ENCODE measurements at regions not wholly inside any gene's neighbourhood (a gene's known extent, or its start where the extent isn't known, plus 50 kb on each side); places are given as distances from the start of the nearest gene placed in this dataset.
A peak's percentile ranks its signal among the peaks of the same experiment; 100 is the strongest.
"Not testable (repeated sequence)": the region's sequence is repeated elsewhere in the genome, so short reads cannot be mapped to it uniquely, and the experiment has no call there.

- DNase-seq, result peak; percentile 36
Measured at GRCh38 chr6:134550604-134551003, 232.7 kb upstream of the SGK1 start.

GRCh38 chr6:134549854-134550253, 231.9 kb upstream of the SGK1 start:
- DNase-seq, result no peak

- no peak for DNase-seq
Measured at GRCh38 chr6:134546962-134547645, 229.2 kb upstream of the SGK1 start.

GRCh38 chr6:134544737-134545136, 226.8 kb upstream of the SGK1 start:
- no peak for DNase-seq

GRCh38 chr6:134543128-134543527, 225.2 kb upstream of the SGK1 start:
- no peak for DNase-seq

- no peak for DNase-seq
Measured at GRCh38 chr6:134541001-134541400, 223.1 kb upstream of the SGK1 start.

GRCh38 chr6:134539865-134540323, 222.0 kb upstream of the SGK1 start:
- no peak for DNase-seq

- DNase-seq, result not testable (repeated sequence)
Measured at GRCh38 chr6:134537765-134538164, 219.9 kb upstream of the SGK1 start.

GRCh38 chr6:134537146-134537555, 219.2 kb upstream of the SGK1 start:
- DNase-seq, result no peak

GRCh38 chr6:134535831-134536230, 217.9 kb upstream of the SGK1 start:
- no peak for DNase-seq

- no peak for DNase-seq
Measured at GRCh38 chr6:134534708-134535149, 216.8 kb upstream of the SGK1 start.

GRCh38 chr6:134533991-134534390, 216.1 kb upstream of the SGK1 start:
- no peak for DNase-seq

GRCh38 chr6:134532694-134533624, 215.0 kb upstream of the SGK1 start:
- no peak for DNase-seq

- no peak for DNase-seq
Measured at GRCh38 chr6:134531611-134532010, 213.7 kb upstream of the SGK1 start.

- no peak for DNase-seq
Measured at GRCh38 chr6:134531188-134531551, 213.3 kb upstream of the SGK1 start.

GRCh38 chr6:134529921-134530320, 212.0 kb upstream of the SGK1 start:
- no peak for DNase-seq

- no peak for DNase-seq
Measured at GRCh38 chr6:134529305-134529704, 211.4 kb upstream of the SGK1 start.

GRCh38 chr6:134527108-134527787, 209.3 kb upstream of the SGK1 start:
- no peak for DNase-seq

GRCh38 chr6:134525190-134525868, 207.4 kb upstream of the SGK1 start:
- DNase-seq, result no peak

GRCh38 chr6:134523903-134524650, 206.2 kb upstream of the SGK1 start:
- DNase-seq, result no peak

- DNase-seq, result no peak
Measured at GRCh38 chr6:134523051-134523450, 205.1 kb upstream of the SGK1 start.

- DNase-seq, result no peak
Measured at GRCh38 chr6:134521116-134521501, 203.2 kb upstream of the SGK1 start.

Measured in skin of body (tissue), 1 donor.